ENCODE measurements at regions not wholly inside any gene's neighbourhood (a gene's known extent, or its start where the extent isn't known, plus 50 kb on each side); places are given as distances from the start of the nearest gene placed in this dataset.

DNA sequence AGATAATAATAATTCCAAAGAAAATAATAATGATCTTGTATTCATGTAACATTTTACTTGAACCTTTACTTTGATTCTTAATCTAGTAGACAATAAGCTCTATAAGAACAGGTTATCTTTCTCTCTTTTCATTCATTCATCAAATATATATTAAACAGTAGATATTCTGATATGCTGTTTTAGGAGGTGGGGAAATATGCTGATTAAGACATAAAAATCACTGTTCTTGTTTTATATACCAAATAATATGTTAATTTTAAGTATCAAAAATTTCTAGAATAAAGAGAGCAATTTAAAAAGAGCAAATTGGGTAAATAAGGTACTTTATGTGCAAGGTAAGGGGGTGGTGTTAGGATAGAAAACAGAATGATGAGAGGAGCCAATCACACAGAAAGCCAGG is 401.9 kb downstream of the PDHA2 start:
- H3K27ac Mint-ChIP-seq, result no peak overlapping the region

DNA sequence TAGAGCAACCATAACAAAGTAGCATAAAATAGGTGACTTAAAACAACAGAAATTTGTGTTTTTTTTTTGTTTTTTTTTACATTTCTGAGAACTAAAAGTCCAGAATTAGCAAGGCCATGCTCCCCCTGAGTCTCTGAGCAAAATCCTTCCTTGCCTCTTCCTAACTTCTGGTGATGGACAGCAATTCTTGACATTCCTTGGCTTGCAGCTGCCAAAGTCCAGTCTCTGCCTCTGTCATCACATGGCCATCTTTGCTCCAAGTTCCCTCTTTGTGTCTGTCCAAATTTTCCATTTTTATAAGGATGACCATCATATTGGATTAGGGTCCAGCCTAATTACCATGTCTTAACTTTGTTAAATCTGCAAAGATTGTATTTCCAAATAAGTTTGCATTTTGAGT is 407.2 kb downstream of the PDHA2 start:
- no peak for DNase-seq
- TF ChIP-seq, protein P1, sequence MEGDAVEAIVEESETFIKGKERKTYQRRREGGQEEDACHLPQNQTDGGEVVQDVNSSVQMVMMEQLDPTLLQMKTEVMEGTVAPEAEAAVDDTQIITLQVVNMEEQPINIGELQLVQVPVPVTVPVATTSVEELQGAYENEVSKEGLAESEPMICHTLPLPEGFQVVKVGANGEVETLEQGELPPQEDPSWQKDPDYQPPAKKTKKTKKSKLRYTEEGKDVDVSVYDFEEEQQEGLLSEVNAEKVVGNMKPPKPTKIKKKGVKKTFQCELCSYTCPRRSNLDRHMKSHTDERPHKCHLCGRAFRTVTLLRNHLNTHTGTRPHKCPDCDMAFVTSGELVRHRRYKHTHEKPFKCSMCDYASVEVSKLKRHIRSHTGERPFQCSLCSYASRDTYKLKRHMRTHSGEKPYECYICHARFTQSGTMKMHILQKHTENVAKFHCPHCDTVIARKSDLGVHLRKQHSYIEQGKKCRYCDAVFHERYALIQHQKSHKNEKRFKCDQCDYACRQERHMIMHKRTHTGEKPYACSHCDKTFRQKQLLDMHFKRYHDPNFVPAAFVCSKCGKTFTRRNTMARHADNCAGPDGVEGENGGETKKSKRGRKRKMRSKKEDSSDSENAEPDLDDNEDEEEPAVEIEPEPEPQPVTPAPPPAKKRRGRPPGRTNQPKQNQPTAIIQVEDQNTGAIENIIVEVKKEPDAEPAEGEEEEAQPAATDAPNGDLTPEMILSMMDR (IDR thresholded peaks at IDR 0.05), result no peak
- Mint-ChIP-seq H3K9me3 (peaks cover 23% of the 10 kb centered on the region), H3K4me1 (ENCODE audit: low read depth) (no peaks in the 10 kb centered on the region), H3K36me3 (ENCODE audit: low read depth) (no peaks in the 10 kb centered on the region), H3K4me3 (no peak overlapping the region), H3K27ac (no peak overlapping the region), H3K27me3 (ENCODE audit: insufficient read depth) (no peaks in the 10 kb centered on the region; the same call in 1 of the 2 replicates)

More for the DNA sequence above, 401.9 kb downstream of the PDHA2 start:
- Mint-ChIP-seq H3K4me3 (no peak overlapping the region), H3K27me3 (ENCODE audit: insufficient read depth) (no peaks in the 10 kb centered on the region; the same call in 1 of the 2 replicates), H3K36me3 (ENCODE audit: low read depth) (no peaks in the 10 kb centered on the region), H3K9me3 (peaks cover 33% of the 10 kb centered on the region), H3K4me1 (ENCODE audit: low read depth) (no peaks in the 10 kb centered on the region)
- TF ChIP-seq, protein P1 (IDR thresholded peaks at IDR 0.05), result no peak
- no peak for DNase-seq

DNA sequence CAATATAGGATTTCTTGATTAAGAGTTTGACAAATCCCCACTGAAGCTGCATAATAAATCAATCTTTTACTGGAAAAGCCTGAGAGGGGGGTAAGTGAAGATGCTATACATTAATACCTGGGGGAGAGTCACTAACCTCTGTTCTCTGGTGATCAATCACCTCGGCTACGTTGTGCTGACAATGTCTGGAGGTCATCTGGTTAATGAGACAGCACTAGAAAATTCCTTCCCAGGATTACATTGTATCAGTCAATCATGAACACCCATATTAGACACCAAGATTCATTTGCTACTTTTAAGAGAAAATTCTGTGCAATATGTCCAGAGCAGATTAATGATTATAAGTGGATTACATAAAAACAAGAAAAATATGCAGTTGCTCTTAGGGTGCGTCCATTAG is 408.3 kb downstream of the PDHA2 start:
- no peaks in the 10 kb centered on the region for H3K4me1 Mint-ChIP-seq (ENCODE audit: low read depth)
- H3K27ac Mint-ChIP-seq, result no peak overlapping the region
- H3K4me3 Mint-ChIP-seq, result no peak overlapping the region
- TF ChIP-seq, protein P1 (IDR thresholded peaks at IDR 0.05), result no peak
- no peaks in the 10 kb centered on the region; the same call in 1 of the 2 replicates for H3K27me3 Mint-ChIP-seq (ENCODE audit: insufficient read depth)
- H3K9me3 Mint-ChIP-seq, result peaks cover 23% of the 10 kb centered on the region
- DNase-seq, result no peak
- H3K36me3 Mint-ChIP-seq (ENCODE audit: low read depth), result no peaks in the 10 kb centered on the region

DNA sequence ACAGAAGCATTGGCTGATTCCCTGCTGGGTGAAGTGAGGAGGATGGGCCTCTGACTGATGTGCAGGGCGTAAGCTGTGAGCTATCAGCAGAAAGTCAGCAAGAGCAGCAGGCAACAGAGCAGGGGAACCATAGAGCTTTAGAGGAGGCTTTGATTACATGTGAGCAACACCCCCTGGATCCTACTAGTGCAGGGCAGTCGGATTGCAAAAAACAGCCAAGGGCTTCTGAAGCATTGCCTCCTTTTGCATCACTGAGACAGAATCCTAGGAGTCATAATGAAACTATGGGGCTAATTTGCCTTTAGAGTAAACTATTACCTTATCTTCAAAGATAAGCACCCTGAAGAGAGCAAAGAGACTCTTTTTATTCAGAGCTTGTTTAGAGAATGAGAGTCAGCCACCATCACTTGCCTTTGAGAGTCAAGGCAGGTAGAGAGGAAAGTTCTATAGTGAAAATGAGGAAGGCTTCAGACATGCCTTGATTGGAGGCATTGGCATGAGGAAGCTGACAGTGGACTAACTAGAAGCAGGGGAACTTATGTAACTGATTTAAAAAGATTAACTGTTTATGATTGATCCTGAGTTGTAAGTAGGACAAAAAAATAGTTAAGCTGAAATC is 420.3 kb downstream of the PDHA2 start:
- H3K4me1 Mint-ChIP-seq (ENCODE audit: low read depth), result no peaks in the 10 kb centered on the region
- no peak overlapping the region for H3K4me3 Mint-ChIP-seq
- peaks cover 36% of the 10 kb centered on the region for H3K9me3 Mint-ChIP-seq
- H3K27ac Mint-ChIP-seq, result no peak overlapping the region
- H3K27me3 Mint-ChIP-seq (ENCODE audit: insufficient read depth), result no peaks in the 10 kb centered on the region
- no peaks in the 10 kb centered on the region for H3K36me3 Mint-ChIP-seq (ENCODE audit: low read depth)
- no peak for DNase-seq
- TF ChIP-seq, protein P1 (IDR thresholded peaks at IDR 0.05), result no peak

DNA sequence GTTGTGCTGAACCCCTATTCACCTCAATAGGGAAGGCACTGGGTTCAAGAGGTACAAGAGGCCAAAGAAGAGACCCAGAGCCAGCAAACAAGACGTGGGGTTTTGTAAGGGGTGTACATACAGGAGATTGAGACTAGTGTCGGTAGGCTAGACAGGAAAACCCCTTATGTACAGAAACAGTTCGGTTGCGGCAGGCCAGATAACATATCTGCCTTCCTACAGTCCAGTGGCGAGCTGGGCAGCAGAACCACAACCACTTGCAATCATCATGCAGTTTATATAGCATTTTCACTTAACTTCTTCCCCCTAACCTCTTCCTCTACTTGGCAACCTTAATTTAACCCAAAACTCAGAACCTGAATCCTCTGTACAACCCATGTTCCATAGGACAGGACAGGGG is 422.2 kb downstream of the PDHA2 start:
- peaks cover 33% of the 10 kb centered on the region for H3K9me3 Mint-ChIP-seq
- no peak overlapping the region for H3K4me3 Mint-ChIP-seq
- H3K4me1 Mint-ChIP-seq (ENCODE audit: low read depth), result no peaks in the 10 kb centered on the region
- DNase-seq, result no peak
- H3K27me3 Mint-ChIP-seq (ENCODE audit: insufficient read depth), result no peaks in the 10 kb centered on the region
- H3K36me3 Mint-ChIP-seq (ENCODE audit: low read depth), result no peaks in the 10 kb centered on the region
- TF ChIP-seq, protein P1 (IDR thresholded peaks at IDR 0.05), result no peak
- no peak overlapping the region for H3K27ac Mint-ChIP-seq
